ENCODE measurements at regions not wholly inside any gene's neighbourhood (a gene's known extent, or its start where the extent isn't known, plus 50 kb on each side); places are given as distances from the start of the nearest gene placed in this dataset.

DNA sequence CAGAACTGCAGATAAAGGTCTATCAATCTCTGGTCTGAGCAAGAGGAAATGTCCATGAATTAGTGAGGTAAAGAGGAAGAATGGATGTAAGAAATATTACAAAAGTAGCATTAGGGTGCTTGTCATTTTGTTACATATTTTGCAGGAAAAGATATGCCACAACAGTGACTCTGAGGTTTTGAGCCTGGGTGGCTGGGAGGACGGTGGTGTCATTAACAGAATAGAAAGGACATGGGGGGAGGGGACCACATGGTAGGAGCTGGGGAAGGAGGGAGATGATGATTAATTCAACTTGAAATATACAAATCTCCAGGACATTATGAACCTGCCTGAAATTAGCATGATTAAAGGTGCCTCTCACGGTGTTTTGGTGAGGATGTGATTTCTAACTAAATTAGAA lies 245.5 kb upstream of the MDFIC2 start:
- no peak for DNase-seq (ENCODE audit: low read depth)

DNA sequence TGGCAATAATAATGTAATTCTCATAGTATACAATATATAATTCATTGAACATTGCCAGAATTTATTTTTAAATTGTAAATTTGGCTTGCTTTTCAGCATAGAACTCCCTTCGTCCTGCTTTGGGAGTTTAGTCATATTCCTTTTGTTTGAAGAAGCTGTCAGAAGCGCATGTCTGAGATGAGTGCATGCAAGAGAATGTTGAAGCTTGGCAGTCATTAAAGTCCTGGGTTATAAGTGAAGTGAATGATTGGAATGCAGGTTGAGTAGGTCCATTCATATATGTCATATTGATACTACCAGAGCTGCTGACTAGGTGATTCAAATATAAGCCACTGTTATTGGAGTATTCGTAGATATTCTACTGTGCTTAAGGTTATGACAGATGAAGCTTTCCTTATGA lies 243.6 kb upstream of the MDFIC2 start:
- no peak for DNase-seq (ENCODE audit: low read depth)

DNA sequence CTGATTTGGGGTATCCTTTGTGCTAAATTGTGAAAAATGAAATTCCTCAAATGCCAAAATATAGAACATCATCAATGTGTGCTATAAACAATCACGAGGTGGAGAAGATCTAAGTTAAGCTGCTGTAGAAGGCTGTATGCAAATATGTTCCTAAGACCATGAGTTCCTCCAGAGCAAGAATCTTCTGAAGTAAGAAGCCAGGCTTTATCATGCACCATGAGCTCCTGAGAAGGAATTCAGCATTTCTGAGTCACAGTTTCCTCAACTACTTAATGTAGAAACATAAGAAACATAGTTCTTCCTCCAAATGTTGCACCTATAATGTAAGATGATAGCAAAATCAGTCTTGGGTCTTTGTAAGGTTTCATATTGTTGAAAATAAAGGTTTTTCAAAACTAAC lies 241.7 kb upstream of the MDFIC2 start:
- no peak for DNase-seq (ENCODE audit: low read depth)

DNA sequence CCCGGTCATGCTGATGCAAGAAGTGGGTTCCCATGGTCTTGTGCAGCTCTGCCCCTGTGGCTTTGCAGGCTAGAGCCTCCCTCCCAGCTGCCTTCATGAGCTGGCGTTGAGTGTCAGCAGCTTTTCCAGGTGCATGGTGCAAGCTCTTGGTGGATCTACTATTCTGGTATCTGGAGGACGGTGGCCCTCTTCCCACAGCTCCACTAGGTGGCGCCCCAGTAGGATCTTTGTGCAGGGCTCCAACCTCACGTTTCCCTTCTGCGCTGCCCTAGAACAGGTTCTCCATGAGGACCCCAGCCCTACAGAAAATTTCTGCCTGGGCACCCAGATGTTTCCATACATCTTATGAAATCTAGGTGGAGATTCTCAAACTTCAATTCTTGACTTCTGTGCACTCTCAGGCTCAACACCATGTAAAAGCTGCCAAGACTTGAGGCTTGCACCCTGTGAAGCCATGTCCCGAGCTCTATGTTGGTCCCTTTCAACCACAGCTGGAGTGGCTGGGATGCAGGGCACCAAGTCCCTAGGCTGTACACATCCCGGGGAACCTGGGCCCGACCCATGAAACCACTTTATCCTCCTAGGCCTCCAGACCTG lies 238.4 kb upstream of the MDFIC2 start:
- DNase-seq (ENCODE audit: low read depth), result peak; percentile 16

DNA sequence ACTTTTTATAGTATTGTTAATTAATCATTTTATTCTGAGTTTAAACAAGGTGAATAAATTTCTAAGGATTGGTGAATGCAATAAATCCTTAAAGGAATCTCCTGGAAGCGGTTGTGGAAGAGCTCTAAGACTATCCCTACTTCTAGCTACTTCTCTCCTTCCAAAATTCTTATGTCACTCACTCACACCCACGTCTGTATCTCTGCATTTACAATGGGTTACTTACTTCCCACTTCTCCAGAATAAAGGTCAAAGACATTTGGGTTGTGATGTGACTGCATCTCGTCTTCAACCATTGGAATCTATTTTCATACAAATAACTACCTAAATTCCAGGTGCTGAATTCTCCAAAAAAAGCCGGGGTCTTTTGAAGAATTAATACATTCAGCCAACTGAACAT lies 234.2 kb upstream of the MDFIC2 start:
- no peak for DNase-seq (ENCODE audit: low read depth)

DNA sequence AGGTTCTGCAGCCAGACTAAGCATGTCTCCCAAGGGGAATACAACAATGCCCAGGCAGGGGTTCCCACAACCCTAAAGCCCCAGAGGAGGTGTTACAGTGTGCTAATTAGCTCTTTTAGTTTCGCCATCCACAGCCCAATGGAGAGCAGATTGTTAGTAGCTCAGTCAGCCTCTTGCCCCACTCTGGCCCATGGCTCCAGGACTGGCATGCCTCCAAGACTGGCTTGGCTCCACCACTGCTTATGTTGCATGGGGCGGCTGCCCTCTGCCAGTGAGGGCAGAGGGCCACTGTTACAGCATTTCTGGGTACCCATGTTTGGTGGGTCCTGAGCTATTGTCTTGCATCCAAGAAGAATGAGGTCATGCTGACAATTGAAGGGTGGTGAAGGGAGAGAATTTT lies 231.1 kb upstream of the MDFIC2 start:
- DNase-seq (ENCODE audit: low read depth), result no peak

DNA sequence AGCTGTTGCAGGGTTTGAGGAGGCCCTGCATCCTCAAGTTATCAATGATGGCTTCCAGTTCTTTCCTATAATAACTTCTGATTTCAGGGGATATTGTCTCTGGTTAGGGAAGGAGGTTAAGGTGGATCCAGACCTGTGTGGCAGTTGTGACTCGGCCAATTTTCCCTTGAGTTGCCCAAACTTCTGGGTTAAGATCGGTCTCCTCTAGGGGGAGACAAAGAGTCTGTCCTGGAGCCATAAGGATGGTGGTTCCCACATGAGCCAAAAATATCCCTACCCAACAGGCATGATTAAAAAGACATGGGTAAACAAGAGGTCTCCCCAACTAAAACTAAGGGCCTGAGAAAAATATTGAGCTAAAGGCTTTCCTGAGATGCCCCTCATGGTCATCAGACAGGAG lies 227.5 kb upstream of the MDFIC2 start:
- no peak for DNase-seq (ENCODE audit: low read depth)

DNA sequence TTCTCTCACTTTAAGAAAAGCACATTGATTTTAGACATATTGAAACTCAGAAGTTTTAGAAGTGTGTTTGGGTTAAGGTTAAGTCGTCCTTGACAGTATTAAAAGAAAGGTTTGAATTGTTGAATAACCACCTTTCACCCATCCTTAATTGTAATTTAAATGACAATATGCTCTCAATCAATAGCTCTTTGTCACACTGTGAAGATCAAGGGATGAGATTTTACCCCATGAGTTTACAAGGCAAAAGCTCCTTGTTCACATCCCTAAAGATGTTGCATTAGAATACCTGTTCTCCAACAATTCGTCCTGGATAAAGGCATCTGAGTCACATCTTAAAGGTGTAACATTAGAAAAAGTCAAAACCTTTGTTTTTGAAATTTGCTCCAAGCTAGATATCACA lies 220.4 kb upstream of the MDFIC2 start:
- DNase-seq (ENCODE audit: low read depth), result no peak

DNA sequence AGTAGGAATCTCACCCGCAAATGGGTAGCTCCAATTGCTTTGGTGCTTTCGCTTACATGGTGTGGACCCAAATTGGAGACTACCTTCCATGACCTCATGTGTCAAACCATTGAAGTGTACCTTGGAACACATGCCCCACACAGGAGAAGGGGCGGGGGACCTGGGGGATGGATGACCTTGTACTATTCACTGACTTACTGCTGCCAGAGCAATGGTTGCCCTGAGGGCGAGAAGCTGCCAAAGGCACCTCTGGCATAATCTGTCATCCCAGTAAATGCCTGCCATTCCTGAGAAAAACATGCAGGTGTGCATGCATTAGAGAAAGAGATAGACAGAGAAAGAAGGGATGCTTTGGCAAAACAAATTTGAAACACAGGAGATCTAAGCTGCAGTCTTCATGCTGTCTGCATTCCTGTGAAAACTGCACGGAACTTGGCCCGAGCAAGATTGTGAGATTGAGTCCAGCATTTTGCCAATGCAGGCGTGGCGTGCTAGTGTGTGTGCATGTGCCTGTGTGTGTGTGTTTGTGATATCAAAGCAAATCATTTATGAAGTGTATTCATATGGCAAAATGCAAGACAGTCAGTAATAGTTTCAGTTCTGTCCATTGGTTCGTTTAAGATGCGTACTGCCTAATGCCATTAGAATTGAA lies 219.5 kb upstream of the MDFIC2 start:
- no peak for DNase-seq (ENCODE audit: low read depth)

DNA sequence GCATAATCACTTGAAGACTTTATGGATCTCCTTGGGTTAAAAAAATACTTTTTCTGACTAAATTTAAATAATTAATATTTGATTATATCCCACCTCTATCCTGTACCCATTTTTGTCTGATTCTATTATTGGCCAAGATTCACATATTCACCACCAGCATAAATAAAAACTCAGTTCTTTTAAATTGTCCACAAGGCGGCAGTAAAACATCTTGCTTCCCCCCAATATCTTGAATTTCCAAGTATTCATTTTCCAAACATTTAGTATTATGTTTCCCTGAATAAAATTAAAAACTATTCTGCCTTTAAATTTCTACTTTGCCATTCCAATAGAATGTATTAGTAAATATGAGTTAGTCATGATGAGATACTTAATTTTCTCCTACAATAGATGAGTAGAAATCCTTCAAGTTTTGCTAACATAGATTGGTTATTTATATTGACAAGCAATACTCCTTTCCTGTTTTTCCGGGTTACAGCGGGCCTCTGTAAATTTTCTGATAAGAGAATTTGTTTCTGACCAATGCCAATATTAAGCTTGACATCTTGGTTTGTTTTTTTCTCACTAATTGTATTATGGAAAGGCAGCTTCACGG lies 218.7 kb upstream of the MDFIC2 start:
- DNase-seq (ENCODE audit: low read depth), result peak; percentile 16

DNA sequence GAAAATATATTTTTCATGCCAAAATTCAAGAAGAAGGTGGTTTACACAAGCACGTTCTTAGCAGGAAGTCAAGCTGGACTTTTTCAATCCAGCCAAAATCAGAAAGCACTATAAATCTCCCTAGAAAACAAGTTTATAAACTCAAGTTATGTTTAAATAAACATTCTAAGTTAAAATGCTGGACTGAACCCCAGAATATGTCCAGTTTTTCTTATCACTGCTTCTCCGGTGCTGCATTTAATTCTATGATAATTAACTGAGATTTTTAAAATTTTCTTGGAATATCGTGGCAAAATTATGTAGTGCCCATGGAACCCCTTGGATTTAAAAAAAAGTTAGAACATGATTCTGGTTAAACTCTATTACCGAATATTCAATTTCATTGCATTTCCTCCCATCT lies 218.2 kb upstream of the MDFIC2 start:
- no peak for DNase-seq (ENCODE audit: low read depth)

DNA sequence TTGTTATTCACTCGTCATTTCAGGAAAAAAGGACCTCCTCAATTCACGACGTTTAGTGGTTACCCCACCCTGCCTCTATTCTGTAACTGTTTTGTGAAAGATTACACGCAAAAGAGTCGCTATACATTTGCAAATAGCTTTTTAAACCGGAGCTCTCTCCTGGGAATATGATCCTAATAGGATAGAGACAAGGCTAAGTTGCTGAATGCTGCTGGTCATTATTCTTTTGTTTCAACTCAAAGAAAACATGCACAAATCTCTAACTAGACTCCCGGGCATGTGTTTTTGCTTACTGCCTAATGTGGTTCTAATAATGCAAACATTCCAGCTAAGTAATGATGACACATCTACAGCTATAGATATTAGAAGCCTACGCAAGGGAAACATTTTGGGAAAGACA lies 214.6 kb upstream of the MDFIC2 start:
- peak; percentile 55 for DNase-seq (ENCODE audit: low read depth)

DNA sequence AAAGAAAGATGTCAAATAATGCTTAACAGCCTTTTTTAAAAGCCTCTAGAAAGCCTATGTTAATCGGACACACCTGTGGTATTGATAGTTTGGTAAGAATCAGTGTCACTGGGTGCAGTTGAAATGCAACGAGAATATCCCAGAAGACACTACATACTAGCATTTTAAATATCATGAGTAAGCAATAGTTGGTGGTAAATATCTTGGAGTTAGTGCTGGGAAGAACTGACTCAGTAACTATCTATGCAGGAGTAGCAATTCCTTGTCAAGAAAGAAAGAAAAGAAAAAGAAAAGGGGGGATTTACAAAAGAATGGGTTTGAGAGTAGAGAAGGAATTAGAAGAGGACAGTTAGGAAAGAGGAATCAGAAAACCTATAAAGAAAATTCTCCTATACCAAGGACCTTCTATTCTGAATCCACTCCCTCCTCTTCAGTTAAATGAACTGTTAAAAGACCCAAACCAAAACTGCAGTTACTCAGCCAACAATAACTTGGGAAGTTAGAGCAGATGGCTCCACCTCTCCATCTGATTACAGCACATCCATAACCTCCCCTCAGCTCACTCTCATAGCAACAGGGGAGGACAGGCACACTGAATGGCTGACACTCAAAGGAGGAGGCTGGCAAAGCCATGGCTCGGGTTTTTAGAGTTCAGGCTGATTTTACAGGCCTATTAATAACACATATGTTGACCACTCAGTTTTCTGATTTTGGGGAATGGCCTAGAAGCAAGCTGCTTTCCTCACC lies 207.6 kb upstream of the MDFIC2 start:
- no peak for DNase-seq (ENCODE audit: low read depth)

DNA sequence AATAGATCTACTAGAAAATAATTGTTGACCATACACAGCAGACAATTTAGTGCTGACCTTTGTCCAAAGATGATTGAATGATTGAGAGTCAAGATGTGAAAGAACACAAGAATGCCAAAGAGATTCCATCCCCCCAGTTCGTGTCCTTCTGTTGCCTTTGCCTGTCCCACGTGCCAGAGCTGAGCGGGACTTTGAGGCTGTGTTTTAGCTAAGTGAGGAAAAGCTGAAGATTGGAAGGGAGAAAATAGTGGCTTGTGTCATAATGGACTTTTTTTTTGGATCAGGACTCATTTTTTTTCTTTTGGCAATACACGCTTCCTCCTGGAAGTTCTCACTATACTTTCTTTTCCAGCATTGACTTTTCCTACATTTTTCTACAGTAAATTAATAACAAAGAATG lies 206.6 kb upstream of the MDFIC2 start:
- no peak for DNase-seq (ENCODE audit: low read depth)

DNA sequence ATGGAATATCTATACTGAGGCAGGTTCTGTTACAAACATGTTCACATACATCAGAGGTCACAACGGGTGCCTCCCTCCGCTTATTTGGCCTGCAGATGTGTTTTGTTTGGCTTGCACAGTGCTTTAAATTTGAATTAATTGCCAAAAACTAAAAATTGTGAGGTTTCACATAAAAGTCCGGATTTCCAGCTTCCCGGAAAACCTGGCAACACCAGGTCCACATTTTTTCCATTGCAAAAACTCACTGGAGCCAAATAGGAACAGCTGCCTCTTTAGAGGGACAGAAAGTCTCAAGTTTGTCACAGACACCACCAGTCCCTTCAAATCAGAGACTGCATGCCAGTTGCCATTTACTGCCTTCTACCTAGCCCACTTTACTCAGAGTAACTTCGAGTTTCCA lies 205.9 kb upstream of the MDFIC2 start:
- no peak for DNase-seq (ENCODE audit: low read depth)

DNA sequence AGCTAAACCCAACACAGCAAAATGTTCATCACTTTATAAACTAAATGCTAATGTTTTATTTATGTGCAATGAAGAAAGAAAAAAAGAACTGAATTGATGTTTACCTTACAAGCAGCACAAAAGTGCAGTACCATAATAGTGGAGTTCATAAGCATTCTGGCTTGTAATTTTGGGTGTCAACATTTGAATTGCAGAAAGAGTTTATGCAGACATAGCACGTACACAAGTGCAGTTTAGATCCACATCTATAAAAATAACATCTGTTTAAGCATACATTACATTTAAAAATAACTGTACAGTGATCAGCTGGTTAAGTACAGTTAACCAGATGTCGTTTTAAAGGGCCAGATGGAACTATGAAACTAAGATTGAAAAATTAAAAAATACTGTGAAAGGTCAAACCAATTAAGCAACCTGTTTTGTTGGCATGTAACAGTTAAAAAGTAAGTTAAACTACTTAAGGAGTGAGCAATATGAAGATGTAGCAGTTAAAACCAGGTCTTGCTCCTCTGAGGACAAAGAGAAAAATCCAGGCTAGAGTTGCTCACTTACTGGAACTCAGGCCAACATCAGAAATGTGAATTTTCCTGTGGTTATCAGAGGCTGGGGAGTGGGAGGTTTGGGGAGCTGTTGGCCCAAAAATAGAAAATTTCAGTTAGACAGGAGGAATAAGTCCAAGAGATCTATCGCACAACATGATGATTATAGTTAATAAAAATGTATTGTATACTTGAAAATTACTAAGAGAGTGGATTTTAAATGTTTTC lies 204.9 kb upstream of the MDFIC2 start:
- DNase-seq (ENCODE audit: low read depth), result no peak

DNA sequence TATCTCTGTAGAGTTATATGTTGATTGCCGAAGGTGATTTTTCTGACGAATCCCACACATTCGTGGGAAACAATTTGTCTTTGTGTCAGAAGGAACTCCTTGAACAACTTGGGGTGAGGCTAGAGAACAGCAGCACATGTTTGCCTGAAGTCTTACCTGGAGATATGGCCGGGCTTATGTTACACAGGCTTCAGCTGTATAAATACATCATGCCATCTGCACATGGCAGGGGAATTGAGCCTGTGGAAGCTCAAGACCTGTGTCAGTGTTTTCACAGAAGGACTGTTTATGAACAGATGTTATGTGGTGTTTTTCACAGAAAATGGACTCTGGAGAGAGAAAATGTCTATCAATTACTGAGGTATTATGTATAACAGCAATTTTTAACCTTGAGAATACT lies 203.6 kb upstream of the MDFIC2 start:
- DNase-seq (ENCODE audit: low read depth), result no peak

DNA sequence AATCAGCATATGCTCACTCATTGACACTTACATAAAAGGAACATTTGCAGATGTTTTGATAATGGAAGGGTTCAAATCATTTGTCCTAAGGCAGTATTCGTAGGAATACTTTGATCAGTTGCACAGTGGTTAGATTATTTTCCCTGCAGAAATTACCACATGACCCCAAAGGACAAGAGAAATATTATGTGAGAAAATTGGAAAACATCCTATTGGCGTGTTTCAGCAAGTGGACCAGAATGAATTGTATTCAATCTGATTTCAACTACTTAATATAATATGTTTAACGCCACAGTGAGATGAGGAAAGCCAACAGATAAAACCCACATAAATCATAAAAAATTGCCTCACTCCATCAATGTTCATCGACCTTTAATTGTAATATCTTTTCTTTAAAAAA lies 195.0 kb upstream of the MDFIC2 start:
- no peak for DNase-seq (ENCODE audit: low read depth)

DNA sequence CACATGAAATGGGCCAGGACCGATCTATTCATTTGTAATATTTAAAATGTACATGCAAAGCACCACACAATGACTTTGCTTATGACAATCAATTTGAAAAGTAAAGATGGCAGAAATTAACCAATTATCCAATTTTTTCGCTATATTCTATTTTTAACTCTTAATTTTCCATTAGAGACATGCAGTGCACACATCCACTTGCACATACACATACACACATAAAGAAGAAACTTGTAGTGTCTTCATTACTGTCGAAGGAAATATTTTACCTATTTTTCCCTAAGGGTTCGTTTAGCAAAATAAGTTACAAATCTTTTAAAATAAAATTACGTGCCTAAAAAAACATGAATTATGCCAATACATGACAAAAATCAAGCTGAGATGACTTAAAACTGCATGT lies 194.3 kb upstream of the MDFIC2 start:
- DNase-seq (ENCODE audit: low read depth), result no peak

DNA sequence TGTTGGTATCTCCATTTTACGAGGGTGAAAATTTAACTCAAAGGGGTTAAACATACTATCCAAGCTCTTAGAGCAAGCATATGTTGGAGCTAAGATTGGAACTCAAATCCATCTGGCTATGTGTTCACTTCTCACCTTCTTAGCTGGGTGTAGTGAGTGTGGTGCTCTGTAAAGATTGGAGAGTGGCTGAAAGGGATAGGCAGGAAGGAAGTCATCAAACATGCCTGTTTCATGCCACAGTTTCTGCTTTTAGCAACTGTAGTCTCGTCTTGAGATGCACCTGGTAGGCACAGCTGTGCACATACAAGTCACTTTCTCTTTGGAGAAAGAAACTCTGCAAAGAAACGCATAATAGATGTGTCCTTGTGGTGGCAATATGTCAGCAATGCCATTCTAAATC lies 189.1 kb upstream of the MDFIC2 start:
- no peak for DNase-seq (ENCODE audit: low read depth)

DNA sequence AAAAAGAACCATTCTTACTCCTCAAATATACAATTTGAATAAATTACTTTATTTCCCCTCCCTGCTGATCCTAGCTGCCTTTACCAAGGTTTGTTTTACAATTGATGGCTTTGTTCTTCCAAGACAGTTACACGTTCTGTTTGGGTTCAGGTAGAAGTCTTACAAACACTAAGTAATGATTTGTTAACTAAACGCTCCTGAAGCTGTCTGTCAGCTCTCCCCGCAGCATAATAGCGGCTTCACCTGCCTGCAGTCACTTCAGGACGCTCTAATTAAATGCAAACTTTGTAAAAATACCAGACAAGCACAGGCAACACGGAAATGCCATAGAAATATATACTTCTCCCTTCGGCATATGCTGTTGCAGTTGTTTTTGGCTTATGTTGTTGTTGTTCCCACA lies 176.4 kb upstream of the MDFIC2 start:
- DNase-seq (ENCODE audit: low read depth), result no peak

DNA sequence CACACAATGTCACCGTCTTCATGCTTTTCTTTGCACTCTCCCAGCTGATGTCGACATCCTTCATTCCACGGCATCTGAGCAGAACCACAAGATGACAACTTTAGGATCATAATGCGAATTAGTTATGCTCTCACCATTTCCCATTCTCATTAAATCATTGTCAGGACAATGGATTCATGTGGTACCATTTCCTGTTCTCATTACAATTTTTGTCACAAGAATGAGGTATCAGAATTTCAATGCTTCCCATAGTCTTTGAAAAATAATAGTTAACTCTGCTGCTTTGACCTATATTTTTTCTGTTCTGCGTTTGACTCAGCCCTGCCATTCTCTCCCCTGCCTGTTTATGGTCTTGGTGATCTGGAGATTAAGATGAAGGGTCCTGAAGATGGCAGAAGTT lies 175.7 kb upstream of the MDFIC2 start:
- DNase-seq (ENCODE audit: low read depth), result no peak

Data from fibroblast of the conjunctiva (primary cell).